ENCODE measurements at regions not wholly inside any gene's neighbourhood (a gene's known extent, or its start where the extent isn't known, plus 50 kb on each side); places are given as distances from the start of the nearest gene placed in this dataset.
"Not testable (repeated sequence)": the region's sequence is repeated elsewhere in the genome, so short reads cannot be mapped to it uniquely, and the experiment has no call there.

GRCh38 chr21:14058566-14058965 lies 152.2 kb downstream of the LIPI start:
- no peak for DNase-seq (ENCODE audit: low spot score)

- not testable (repeated sequence) for DNase-seq (ENCODE audit: low spot score)
These were observed 152.8 kb downstream of the LIPI start for GRCh38 chr21:14057841-14058481.

- no peak for DNase-seq (ENCODE audit: low spot score)
These were observed 153.4 kb downstream of the LIPI start for GRCh38 chr21:14057313-14057712.

- no peak for DNase-seq (ENCODE audit: low spot score)
These were observed 154.0 kb downstream of the LIPI start for GRCh38 chr21:14056771-14057191.

- DNase-seq (ENCODE audit: low spot score), result not testable (repeated sequence)
These were observed 154.8 kb downstream of the LIPI start for GRCh38 chr21:14055746-14056515.

- no peak for DNase-seq (ENCODE audit: low spot score)
These were observed 156.1 kb downstream of the LIPI start for GRCh38 chr21:14054682-14055081.

GRCh38 chr21:14050121-14050520 lies 160.6 kb downstream of the LIPI start:
- DNase-seq (ENCODE audit: low spot score), result no peak

- DNase-seq (ENCODE audit: low spot score), result no peak
These were observed 164.4 kb downstream of the LIPI start for GRCh38 chr21:14046401-14046800.

- no peak for DNase-seq (ENCODE audit: low spot score)
These were observed 170.4 kb downstream of the LIPI start for GRCh38 chr21:14040386-14040785.

- not testable (repeated sequence) for DNase-seq (ENCODE audit: low spot score)
These were observed 182.1 kb downstream of the LIPI start for GRCh38 chr21:14028619-14029018.

GRCh38 chr21:14027235-14027869 lies 183.4 kb downstream of the LIPI start:
- DNase-seq (ENCODE audit: low spot score), result peak; percentile 88

- not testable (repeated sequence) for DNase-seq (ENCODE audit: low spot score)
These were observed 190.6 kb downstream of the LIPI start for GRCh38 chr21:14020108-14020507.

GRCh38 chr21:14015841-14016240 lies 194.9 kb downstream of the LIPI start:
- not testable (repeated sequence) for DNase-seq (ENCODE audit: low spot score)

- DNase-seq (ENCODE audit: low spot score), result not testable (repeated sequence)
These were observed 196.9 kb downstream of the LIPI start for GRCh38 chr21:14013623-14014498.

GRCh38 chr21:14013056-14013603 lies 197.6 kb downstream of the LIPI start:
- no peak for DNase-seq (ENCODE audit: low spot score)

- no peak for DNase-seq (ENCODE audit: low spot score)
These were observed 198.3 kb downstream of the LIPI start for GRCh38 chr21:14012409-14012808.

GRCh38 chr21:14011751-14012150 lies 199.0 kb downstream of the LIPI start:
- DNase-seq (ENCODE audit: low spot score), result not testable (repeated sequence)

GRCh38 chr21:14011149-14011548 lies 199.6 kb downstream of the LIPI start:
- not testable (repeated sequence) for DNase-seq (ENCODE audit: low spot score)

GRCh38 chr21:14010729-14011128 lies 200.0 kb downstream of the LIPI start:
- DNase-seq (ENCODE audit: low spot score), result no peak

GRCh38 chr21:14009990-14010389 lies 200.8 kb downstream of the LIPI start:
- DNase-seq (ENCODE audit: low spot score), result not testable (repeated sequence)

GRCh38 chr21:14009238-14009981 lies 201.3 kb downstream of the LIPI start:
- not testable (repeated sequence) for DNase-seq (ENCODE audit: low spot score)
